ENCODE measurements at regions not wholly inside any gene's neighbourhood (a gene's known extent, or its start where the extent isn't known, plus 50 kb on each side); places are given as distances from the start of the nearest gene placed in this dataset.

DNA sequence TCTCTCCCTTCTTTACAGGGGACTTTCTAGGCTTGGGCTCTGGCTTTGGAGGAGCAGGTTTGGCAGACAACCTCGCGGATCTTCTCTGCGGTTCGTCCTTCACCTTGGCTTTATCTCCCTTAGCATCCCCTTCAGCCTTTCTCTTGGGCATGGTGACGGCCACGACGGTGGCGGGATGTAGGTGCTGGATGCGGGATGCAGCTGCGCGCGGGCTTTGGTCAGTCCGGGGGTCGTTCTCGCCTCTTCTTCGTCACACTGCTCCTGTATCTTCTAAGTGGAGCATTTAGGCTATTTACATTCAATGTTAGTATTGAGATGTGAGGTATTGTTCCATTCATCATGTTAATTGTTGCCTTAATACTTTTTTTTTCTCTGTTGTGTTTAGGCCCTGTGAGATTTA is 217.2 kb upstream of the STXBP6 start:
- no peaks in the 10 kb centered on the region for H3K27me3 ChIP-seq (ENCODE audit: control insufficient read depth in 1 of 2, insufficient read depth in 2 of 2, low read length in 2 of 2)
- H3K36me3 ChIP-seq (ENCODE audit: insufficient read depth, low read length): no peaks in the 10 kb centered on the region
- Mint-ChIP-seq H3K4me3 (no peak overlapping the region), H3K27ac (no peak overlapping the region), H3K9me3 (no peaks in the 10 kb centered on the region), H3K36me3 (ENCODE audit: low read depth) (no peaks in the 10 kb centered on the region), H3K4me1 (ENCODE audit: low read depth) (no peaks in the 10 kb centered on the region), H3K27me3 (no peaks in the 10 kb centered on the region)
- no peaks in the 10 kb centered on the region for H3K4me1 ChIP-seq (ENCODE audit: insufficient read depth, low read length)
- H3K9me3 ChIP-seq (ENCODE audit: control insufficient read depth in 1 of 2, insufficient read depth in 1 of 2, low read length in 2 of 2): no peaks in the 10 kb centered on the region
- DNase-seq (no peak), ATAC-seq (ENCODE audit: poor library complexity) (no peak)
- intact Hi-C loops (cut with DNase I, micrococcal nuclease): no loop called here
- H3K27ac ChIP-seq (ENCODE audit: low read depth in 1 of 2, low read length in 2 of 2): no peak overlapping the region
- H3K4me3 ChIP-seq (ENCODE audit: low read length): no peak overlapping the region
- TF ChIP-seq, protein P1, sequence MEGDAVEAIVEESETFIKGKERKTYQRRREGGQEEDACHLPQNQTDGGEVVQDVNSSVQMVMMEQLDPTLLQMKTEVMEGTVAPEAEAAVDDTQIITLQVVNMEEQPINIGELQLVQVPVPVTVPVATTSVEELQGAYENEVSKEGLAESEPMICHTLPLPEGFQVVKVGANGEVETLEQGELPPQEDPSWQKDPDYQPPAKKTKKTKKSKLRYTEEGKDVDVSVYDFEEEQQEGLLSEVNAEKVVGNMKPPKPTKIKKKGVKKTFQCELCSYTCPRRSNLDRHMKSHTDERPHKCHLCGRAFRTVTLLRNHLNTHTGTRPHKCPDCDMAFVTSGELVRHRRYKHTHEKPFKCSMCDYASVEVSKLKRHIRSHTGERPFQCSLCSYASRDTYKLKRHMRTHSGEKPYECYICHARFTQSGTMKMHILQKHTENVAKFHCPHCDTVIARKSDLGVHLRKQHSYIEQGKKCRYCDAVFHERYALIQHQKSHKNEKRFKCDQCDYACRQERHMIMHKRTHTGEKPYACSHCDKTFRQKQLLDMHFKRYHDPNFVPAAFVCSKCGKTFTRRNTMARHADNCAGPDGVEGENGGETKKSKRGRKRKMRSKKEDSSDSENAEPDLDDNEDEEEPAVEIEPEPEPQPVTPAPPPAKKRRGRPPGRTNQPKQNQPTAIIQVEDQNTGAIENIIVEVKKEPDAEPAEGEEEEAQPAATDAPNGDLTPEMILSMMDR (IDR thresholded peaks at IDR 0.05): no peak
- CTCF ChIA-PET: no interaction called here
- POLR2A ChIA-PET: no interaction called here

DNA sequence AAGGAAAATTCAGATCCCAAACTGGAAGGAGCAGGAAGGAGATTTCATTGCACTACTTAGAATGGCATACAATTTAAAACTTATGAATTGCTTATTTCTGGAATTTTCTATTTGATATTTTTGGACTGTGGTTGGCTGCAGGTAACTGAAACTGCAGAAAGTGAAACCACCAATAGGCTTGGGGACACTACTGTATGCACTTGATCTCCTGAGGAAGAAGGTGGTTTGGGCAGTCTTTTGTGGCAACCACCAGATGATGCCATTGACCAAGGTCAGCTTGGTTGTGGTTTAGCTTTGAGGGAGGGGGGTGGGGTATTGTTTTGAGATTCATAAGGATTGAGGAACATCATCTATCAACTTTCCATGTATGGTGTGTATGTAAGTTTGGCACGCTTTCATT is 209.5 kb upstream of the STXBP6 start:
- Mint-ChIP-seq H3K27me3 (no peaks in the 10 kb centered on the region), H3K9me3 (no peaks in the 10 kb centered on the region), H3K36me3 (ENCODE audit: low read depth) (no peaks in the 10 kb centered on the region), H3K4me3 (no peak overlapping the region), H3K27ac (no peak overlapping the region), H3K4me1 (ENCODE audit: low read depth) (no peaks in the 10 kb centered on the region)
- TF ChIP-seq, protein P1 (IDR thresholded peaks at IDR 0.05): no peak
- DNase-seq (no peak), ATAC-seq (ENCODE audit: poor library complexity) (no peak)
- Histone ChIP-seq H3K9me3 (ENCODE audit: control insufficient read depth in 1 of 2, insufficient read depth in 1 of 2, low read length in 2 of 2) (no peaks in the 10 kb centered on the region), H3K4me3 (ENCODE audit: low read length) (no peak overlapping the region), H3K36me3 (ENCODE audit: insufficient read depth, low read length) (no peaks in the 10 kb centered on the region), H3K4me1 (ENCODE audit: insufficient read depth, low read length) (no peaks in the 10 kb centered on the region), H3K27me3 (ENCODE audit: control insufficient read depth in 1 of 2, insufficient read depth in 2 of 2, low read length in 2 of 2) (no peaks in the 10 kb centered on the region), H3K27ac (ENCODE audit: low read depth in 1 of 2, low read length in 2 of 2) (no peak overlapping the region)
- POLR2A ChIA-PET: no interaction called here
- CTCF ChIA-PET: no interaction called here
- intact Hi-C loops (cut with DNase I, micrococcal nuclease): no loop called here

DNA sequence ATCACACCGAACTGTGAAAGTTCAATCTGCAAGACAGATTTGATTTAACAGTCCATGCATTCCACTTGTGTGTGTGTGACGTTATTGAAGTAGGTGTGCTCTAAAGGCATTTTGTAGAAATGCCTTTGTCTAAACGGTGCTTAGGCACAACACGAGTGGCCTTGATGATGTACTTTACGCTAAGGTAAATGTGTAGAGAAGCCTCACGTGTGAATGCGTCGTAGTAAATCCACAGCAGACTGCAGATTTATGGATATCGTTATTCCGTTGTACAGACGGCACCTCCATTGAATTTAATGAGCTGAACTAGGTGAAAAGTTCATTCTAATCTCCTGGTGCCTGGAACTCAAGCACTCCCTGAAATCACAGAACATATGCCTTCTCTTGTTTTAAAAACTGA is 202.8 kb upstream of the STXBP6 start:
- H3K27me3 ChIP-seq (ENCODE audit: control insufficient read depth in 1 of 2, insufficient read depth in 2 of 2, low read length in 2 of 2): no peaks in the 10 kb centered on the region
- ChIA-PET CTCF (no interaction called here), POLR2A (no interaction called here)
- H3K27me3 Mint-ChIP-seq: no peaks in the 10 kb centered on the region
- intact Hi-C loops (cut with DNase I, micrococcal nuclease): no loop called here
- no peak overlapping the region for H3K4me3 Mint-ChIP-seq
- no peaks in the 10 kb centered on the region for H3K9me3 Mint-ChIP-seq
- no peaks in the 10 kb centered on the region for H3K4me1 ChIP-seq (ENCODE audit: insufficient read depth, low read length)
- TF ChIP-seq, protein P1 (IDR thresholded peaks at IDR 0.05): no peak
- H3K27ac Mint-ChIP-seq: no peak overlapping the region
- H3K27ac ChIP-seq (ENCODE audit: low read depth in 1 of 2, low read length in 2 of 2): no peak overlapping the region
- no peaks in the 10 kb centered on the region for H3K36me3 ChIP-seq (ENCODE audit: insufficient read depth, low read length)
- no peak for DNase-seq
- no peak for ATAC-seq (ENCODE audit: poor library complexity)
- no peaks in the 10 kb centered on the region for H3K36me3 Mint-ChIP-seq (ENCODE audit: low read depth)
- H3K4me1 Mint-ChIP-seq (ENCODE audit: low read depth): no peaks in the 10 kb centered on the region
- H3K9me3 ChIP-seq (ENCODE audit: control insufficient read depth in 1 of 2, insufficient read depth in 1 of 2, low read length in 2 of 2): peaks cover 0 to 3% of the 10 kb centered on the region in 2 experiments
- no peak overlapping the region for H3K4me3 ChIP-seq (ENCODE audit: low read length)

All from CD4-positive, alpha-beta T cell (primary cell).